ENCODE measurements at regions not wholly inside any gene's neighbourhood (a gene's known extent, or its start where the extent isn't known, plus 50 kb on each side); places are given as distances from the start of the nearest gene placed in this dataset.

DNA sequence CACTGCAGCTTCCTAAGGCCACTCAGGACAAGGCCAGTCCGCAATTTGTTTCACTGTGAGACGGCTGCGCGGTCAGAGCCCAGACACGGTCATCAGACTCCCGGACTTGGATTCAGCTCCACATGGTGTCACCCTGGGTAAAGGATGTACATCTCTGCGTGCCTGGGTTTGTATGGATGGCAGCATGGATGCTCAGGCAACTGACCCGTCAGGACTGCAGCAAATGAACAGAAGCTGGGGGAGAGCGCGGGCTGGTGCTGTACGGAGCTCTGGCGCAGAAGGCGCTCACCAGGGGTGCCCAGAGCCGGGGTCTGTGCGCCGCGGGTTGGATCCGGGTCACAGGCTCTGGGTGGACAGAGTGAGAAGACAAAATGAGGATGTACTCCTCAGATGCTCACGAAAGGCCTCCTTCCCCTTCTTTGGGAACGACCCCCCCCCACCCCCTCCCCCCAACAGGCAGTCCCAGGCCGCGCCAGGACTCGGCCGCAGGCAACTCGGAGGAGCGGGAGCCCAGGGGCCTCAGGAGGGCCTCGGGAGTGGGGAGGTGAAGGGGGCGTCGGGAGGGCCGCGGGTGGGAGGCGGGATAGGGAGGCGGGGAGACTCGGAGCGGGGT is 92.4 kb downstream of the CXCL12 start:
- Histone ChIP-seq H3K27me3 (replicated peaks; ENCODE audit: control insufficient read depth, insufficient read depth, low read length, poor library complexity, severe bottlenecking) (peaks cover 12% of the 10 kb centered on the region), H3K4me3 (ENCODE audit: insufficient read depth, low read depth, low read length, poor library complexity, severe bottlenecking) (no peak overlapping the region), H3K36me3 (ENCODE audit: control insufficient read depth, insufficient read depth, low read length) (no peaks in the 10 kb centered on the region), H3K4me1 (ENCODE audit: control insufficient read depth, insufficient read depth, low read length, poor library complexity, severe bottlenecking) (no peaks in the 10 kb centered on the region), H3K27ac (ENCODE audit: insufficient read depth, low read length, poor library complexity, severe bottlenecking) (no peak overlapping the region), H3K9me3 (ENCODE audit: control insufficient read depth, low read length) (no peaks in the 10 kb centered on the region)
- no peak for DNase-seq

DNA sequence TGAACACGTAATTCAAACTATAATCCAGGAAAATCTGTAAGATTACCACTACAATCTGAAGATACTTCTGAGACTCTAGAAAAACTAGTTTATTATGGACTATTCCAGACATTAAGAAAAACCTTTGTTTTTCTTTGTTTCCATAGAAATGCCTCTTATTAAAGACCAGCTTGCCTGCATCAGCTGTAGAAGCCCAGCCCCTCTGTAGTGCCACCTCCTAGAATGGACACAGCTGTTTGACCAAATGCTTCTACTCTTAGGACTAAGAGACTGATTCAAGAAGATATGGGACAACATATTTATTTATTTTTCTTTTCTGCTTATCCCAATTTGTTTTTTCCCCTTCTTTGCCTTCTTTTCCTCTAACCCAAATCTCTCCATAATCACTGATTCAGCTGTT is 93.8 kb downstream of the CXCL12 start:
- Histone ChIP-seq H3K27ac (ENCODE audit: insufficient read depth, low read length, poor library complexity, severe bottlenecking) (no peak overlapping the region), H3K9me3 (ENCODE audit: control insufficient read depth, low read length) (no peaks in the 10 kb centered on the region), H3K27me3 (replicated peaks; ENCODE audit: control insufficient read depth, insufficient read depth, low read length, poor library complexity, severe bottlenecking) (peaks cover 12% of the 10 kb centered on the region), H3K4me1 (ENCODE audit: control insufficient read depth, insufficient read depth, low read length, poor library complexity, severe bottlenecking) (no peaks in the 10 kb centered on the region), H3K36me3 (ENCODE audit: control insufficient read depth, insufficient read depth, low read length) (no peaks in the 10 kb centered on the region), H3K4me3 (ENCODE audit: insufficient read depth, low read depth, low read length, poor library complexity, severe bottlenecking) (no peak overlapping the region)
- no peak for DNase-seq

DNA sequence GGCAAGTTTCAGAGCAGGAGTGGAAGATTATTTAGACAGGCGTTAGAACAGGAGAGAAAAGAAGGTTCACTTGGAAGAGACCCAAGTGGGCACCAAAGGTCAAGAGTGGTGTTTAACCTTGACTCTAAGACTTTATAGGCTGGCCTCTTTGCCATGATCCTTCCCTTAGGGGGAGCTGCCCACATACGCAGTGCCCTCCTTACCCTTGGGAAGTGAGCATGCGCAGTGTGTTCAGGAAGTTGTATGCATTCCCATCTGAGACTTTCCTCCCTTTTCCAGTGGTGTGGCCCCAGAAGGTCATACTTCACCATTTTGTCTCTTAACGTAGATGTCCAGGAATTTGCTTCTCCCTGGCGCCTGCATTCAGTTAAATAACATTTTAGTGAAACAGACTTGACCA is 95.8 kb downstream of the CXCL12 start:
- Histone ChIP-seq H3K9me3 (ENCODE audit: control insufficient read depth, low read length) (no peaks in the 10 kb centered on the region), H3K4me3 (ENCODE audit: insufficient read depth, low read depth, low read length, poor library complexity, severe bottlenecking) (no peak overlapping the region), H3K4me1 (ENCODE audit: control insufficient read depth, insufficient read depth, low read length, poor library complexity, severe bottlenecking) (no peaks in the 10 kb centered on the region), H3K36me3 (ENCODE audit: control insufficient read depth, insufficient read depth, low read length) (no peaks in the 10 kb centered on the region), H3K27ac (ENCODE audit: insufficient read depth, low read length, poor library complexity, severe bottlenecking) (no peak overlapping the region), H3K27me3 (replicated peaks; ENCODE audit: control insufficient read depth, insufficient read depth, low read length, poor library complexity, severe bottlenecking) (peaks cover 6% of the 10 kb centered on the region)
- DNase-seq = no peak

DNA sequence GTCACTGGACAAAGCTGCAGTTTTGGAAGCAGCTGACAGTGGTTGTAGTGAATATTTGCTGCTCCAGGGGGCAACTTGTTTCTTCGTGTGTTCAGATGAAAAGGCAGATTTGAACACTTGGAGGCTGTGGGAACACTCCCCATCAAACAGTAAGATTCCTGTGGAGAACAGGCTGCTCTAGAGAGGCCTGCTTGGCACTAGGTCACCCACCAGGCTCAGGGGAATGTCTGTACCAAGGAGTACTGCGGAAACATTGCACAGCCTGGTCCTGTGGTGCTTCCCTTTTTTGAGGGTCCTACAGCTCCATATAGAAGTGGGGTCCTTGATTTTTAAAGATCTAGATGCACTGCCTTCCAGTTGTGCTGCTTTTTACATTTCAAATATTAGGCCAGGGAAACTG is 97.5 kb downstream of the CXCL12 start:
- peaks cover 2% of the 10 kb centered on the region for H3K27me3 ChIP-seq (replicated peaks; ENCODE audit: control insufficient read depth, insufficient read depth, low read length, poor library complexity, severe bottlenecking)
- H3K9me3 ChIP-seq (ENCODE audit: control insufficient read depth, low read length) = no peaks in the 10 kb centered on the region
- H3K4me3 ChIP-seq (ENCODE audit: insufficient read depth, low read depth, low read length, poor library complexity, severe bottlenecking) = no peak overlapping the region
- DNase-seq = no peak
- no peak overlapping the region for H3K27ac ChIP-seq (ENCODE audit: insufficient read depth, low read length, poor library complexity, severe bottlenecking)
- H3K4me1 ChIP-seq (ENCODE audit: control insufficient read depth, insufficient read depth, low read length, poor library complexity, severe bottlenecking) = no peaks in the 10 kb centered on the region
- H3K36me3 ChIP-seq (ENCODE audit: control insufficient read depth, insufficient read depth, low read length) = no peaks in the 10 kb centered on the region

DNA sequence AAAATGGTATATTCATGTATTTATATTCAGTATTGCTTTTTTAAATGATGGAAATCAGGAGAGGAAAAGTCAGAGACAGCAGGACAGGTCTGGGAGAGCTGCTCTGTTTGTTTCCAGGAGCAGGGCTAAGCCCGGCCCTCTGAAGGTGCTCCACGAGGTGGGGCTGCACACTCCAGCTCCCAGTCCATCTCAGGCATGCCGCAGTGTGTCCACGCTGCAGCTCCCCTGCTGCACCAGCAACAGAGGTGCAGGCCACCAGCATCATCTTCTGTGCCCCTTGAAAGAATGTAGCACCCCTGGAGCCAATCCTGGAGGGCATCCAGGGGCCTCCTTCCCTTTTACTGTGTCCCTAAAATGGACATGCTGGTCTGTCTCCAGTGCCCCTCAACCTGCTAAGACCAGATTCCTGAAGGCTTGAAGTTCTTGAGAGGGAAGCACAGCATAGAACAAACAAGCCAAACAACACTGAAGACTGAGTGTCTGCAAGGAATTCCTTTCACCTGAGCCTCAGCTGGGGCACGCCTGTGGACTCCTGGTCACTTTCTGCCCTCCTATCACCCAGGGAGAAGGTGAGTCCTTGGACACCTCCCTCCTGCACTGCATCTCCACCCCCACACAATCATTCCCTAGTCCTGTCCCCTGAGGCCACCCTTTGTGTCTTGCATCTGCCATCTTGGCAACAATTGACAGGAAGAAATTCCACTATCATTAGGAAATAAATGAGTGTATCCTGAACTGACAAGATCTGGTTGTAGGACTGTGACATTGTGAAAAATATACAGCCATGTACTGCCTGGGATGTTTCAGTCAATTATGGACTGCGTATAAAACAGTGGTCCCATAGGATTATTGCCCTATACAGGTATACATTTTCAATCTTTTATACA is 100.5 kb downstream of the CXCL12 start:
- no peak for DNase-seq
- no peak overlapping the region for H3K27ac ChIP-seq (ENCODE audit: insufficient read depth, low read length, poor library complexity, severe bottlenecking)
- H3K27me3 ChIP-seq (replicated peaks; ENCODE audit: control insufficient read depth, insufficient read depth, low read length, poor library complexity, severe bottlenecking) = no peaks in the 10 kb centered on the region
- no peaks in the 10 kb centered on the region for H3K9me3 ChIP-seq (ENCODE audit: control insufficient read depth, low read length)
- H3K4me1 ChIP-seq (ENCODE audit: control insufficient read depth, insufficient read depth, low read length, poor library complexity, severe bottlenecking) = no peaks in the 10 kb centered on the region
- H3K36me3 ChIP-seq (ENCODE audit: control insufficient read depth, insufficient read depth, low read length) = no peaks in the 10 kb centered on the region
- no peak overlapping the region for H3K4me3 ChIP-seq (ENCODE audit: insufficient read depth, low read depth, low read length, poor library complexity, severe bottlenecking)

DNA sequence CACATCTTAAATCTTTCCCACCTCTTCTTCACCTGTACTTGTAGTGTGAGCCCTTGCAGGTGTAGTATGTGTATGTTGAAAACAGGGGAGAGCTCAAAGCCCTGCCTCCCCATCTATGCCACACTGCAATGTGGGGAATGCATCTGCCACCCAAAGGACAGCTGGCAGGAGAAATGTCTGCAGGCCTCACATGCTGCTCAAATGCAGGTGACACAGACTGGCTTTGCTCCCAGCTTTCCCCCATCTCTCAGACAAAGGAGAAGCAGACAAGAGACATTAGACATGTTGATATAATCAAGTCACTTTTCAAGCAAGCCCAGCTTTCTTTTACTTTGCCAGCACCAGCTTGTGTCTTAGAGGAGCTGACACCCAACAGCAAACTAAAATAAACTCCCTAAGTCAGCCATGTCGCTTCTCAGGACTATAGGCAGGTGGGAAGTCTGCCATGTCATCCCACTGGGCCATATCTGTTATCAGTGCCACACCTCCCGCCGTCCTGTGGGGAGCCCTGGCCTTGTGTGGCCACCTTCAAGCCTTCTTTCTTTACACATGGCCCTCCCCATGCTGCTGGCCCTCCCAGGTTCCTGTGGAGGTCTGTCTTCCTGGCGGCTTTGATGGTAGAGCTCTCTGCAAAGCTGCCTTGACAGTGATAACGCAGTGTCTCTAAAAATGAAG is 102.1 kb downstream of the CXCL12 start:
- H3K27me3 ChIP-seq (replicated peaks; ENCODE audit: control insufficient read depth, insufficient read depth, low read length, poor library complexity, severe bottlenecking) = no peaks in the 10 kb centered on the region
- no peaks in the 10 kb centered on the region for H3K9me3 ChIP-seq (ENCODE audit: control insufficient read depth, low read length)
- no peaks in the 10 kb centered on the region for H3K4me1 ChIP-seq (ENCODE audit: control insufficient read depth, insufficient read depth, low read length, poor library complexity, severe bottlenecking)
- H3K4me3 ChIP-seq (ENCODE audit: insufficient read depth, low read depth, low read length, poor library complexity, severe bottlenecking) = no peak overlapping the region
- no peak for DNase-seq
- H3K27ac ChIP-seq (ENCODE audit: insufficient read depth, low read length, poor library complexity, severe bottlenecking) = no peak overlapping the region
- H3K36me3 ChIP-seq (ENCODE audit: control insufficient read depth, insufficient read depth, low read length) = no peaks in the 10 kb centered on the region

DNA sequence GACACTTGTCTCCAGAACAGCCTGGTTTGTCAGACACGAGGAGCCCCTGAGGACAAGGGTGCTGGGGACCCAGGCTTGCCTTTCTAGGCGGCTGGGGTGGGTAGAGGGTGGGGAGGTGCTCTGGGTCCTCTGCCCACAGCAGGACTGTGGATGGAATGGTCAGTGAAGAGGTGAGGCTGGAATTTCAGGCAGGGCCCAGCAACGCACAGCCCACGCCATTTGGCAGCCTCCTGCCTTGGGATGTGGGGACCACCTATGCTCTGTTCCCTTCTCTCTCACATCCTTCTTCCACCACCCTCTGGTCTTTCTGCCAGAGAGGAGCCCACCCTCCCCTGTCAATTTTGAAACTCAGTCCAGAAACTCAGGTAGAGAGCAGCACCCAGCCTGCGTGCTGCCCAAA is 103.2 kb downstream of the CXCL12 start:
- H3K4me3 ChIP-seq (ENCODE audit: insufficient read depth, low read depth, low read length, poor library complexity, severe bottlenecking) = no peak overlapping the region
- no peaks in the 10 kb centered on the region for H3K9me3 ChIP-seq (ENCODE audit: control insufficient read depth, low read length)
- H3K27ac ChIP-seq (ENCODE audit: insufficient read depth, low read length, poor library complexity, severe bottlenecking) = no peak overlapping the region
- H3K36me3 ChIP-seq (ENCODE audit: control insufficient read depth, insufficient read depth, low read length) = no peaks in the 10 kb centered on the region
- no peaks in the 10 kb centered on the region for H3K4me1 ChIP-seq (ENCODE audit: control insufficient read depth, insufficient read depth, low read length, poor library complexity, severe bottlenecking)
- no peaks in the 10 kb centered on the region for H3K27me3 ChIP-seq (replicated peaks; ENCODE audit: control insufficient read depth, insufficient read depth, low read length, poor library complexity, severe bottlenecking)
- no peak for DNase-seq

DNA sequence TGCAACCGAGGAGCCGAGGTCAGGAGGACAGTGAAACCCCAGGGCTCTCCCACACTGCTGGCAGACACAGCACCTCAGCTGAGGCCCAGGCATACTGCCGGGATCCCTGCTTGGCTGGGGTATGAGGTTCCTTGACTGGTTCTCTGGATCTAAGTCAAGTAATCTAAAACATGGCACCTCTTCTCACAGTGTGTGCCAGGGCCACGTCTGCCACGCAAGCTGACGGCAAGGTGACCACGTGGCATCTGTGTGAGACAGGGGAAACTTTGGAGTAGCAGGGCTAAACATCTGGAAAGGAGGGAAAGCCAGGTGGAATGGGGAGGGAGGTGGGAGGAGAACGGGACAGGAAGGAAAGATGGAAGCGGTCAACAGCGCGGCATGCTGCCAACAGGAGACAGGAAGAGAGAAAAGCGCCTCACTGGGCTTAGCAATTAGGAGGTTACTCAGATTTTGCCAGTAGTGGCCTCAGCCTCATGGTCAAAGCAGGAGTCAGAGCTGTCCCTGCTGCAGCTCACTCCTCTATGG is 103.7 kb downstream of the CXCL12 start:
- DNase-seq = no peak
- Histone ChIP-seq H3K27ac (ENCODE audit: insufficient read depth, low read length, poor library complexity, severe bottlenecking) (no peak overlapping the region), H3K9me3 (ENCODE audit: control insufficient read depth, low read length) (no peaks in the 10 kb centered on the region), H3K4me3 (ENCODE audit: insufficient read depth, low read depth, low read length, poor library complexity, severe bottlenecking) (no peak overlapping the region), H3K36me3 (ENCODE audit: control insufficient read depth, insufficient read depth, low read length) (no peaks in the 10 kb centered on the region), H3K4me1 (ENCODE audit: control insufficient read depth, insufficient read depth, low read length, poor library complexity, severe bottlenecking) (no peaks in the 10 kb centered on the region), H3K27me3 (replicated peaks; ENCODE audit: control insufficient read depth, insufficient read depth, low read length, poor library complexity, severe bottlenecking) (no peaks in the 10 kb centered on the region)

DNA sequence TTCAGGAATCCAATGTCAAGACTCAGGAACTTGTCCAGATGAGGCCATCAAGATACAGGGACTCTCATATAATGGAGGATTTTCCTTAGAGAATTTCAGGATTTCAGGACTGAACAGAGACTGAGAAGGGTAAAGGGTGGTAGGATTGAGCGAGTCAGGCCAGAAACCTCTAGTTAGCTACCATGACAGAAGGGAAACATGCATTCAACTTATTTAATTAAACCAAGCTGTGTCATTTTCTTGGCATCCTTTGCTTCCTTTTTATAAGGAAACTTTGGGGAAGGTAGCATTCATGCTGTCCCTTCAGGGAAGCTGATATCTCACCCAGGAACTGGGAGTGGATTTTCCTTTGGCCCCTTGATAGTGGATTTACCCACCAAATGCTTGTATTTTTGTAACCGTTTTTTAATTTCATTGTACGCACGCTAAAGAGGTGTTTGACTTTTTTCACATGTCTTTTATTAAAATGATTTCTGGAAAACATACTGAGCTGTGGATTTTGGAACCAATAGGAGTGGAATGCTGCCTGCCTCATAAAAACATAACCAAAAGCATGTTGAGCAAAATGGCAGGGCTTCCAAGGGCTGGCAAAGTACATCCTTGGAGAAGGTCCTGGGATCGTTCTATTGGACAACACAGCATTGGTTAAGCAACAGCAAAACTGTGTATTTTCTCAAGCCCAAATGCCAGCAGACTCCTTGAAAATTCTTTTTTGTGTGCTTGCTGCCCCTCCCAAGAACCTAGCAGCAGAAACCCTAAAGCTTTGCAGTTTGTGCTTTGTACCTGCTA is 104.5 kb downstream of the CXCL12 start:
- Histone ChIP-seq H3K4me3 (ENCODE audit: insufficient read depth, low read depth, low read length, poor library complexity, severe bottlenecking) (no peak overlapping the region), H3K36me3 (ENCODE audit: control insufficient read depth, insufficient read depth, low read length) (no peaks in the 10 kb centered on the region), H3K27ac (ENCODE audit: insufficient read depth, low read length, poor library complexity, severe bottlenecking) (no peak overlapping the region), H3K27me3 (replicated peaks; ENCODE audit: control insufficient read depth, insufficient read depth, low read length, poor library complexity, severe bottlenecking) (no peaks in the 10 kb centered on the region), H3K4me1 (ENCODE audit: control insufficient read depth, insufficient read depth, low read length, poor library complexity, severe bottlenecking) (no peaks in the 10 kb centered on the region), H3K9me3 (ENCODE audit: control insufficient read depth, low read length) (no peaks in the 10 kb centered on the region)
- DNase-seq = no peak
